Smooth muscle cell of the brain vasculature (primary cell): ENCODE measurements at regions not wholly inside any gene's neighbourhood (a gene's known extent, or its start where the extent isn't known, plus 50 kb on each side); places are given as distances from the start of the nearest gene placed in this dataset.

Source experiments
- DNase-seq: peaks from one replicate; pipeline ENCODE4 v3.0.0-alpha.2; 2012; ENCODE audit warnings: low read depth, low spot score

GRCh38 chr13:29999492-30000369, 149.3 kb upstream of the UBL3 start:
- no peak for DNase-seq

DNA sequence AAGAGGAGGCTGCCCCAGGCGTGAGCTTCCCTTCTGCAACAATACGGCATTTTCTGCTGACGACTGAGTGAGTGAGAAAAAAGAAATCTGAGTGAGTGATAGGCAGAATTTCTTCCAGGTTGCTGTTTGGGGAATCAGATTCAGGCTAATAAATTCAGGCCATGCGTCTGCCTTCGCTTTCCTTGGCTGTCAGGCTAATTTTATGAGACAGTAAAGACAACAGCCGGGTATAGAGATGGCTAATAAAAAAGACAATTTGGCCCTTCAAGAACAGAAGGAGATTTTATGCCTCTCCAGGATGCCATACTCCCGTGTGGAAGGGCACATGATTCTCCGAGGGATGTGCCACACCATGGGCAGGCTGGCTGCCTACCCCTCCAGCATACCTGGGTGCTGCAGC, 145.9 kb upstream of the UBL3 start:
- DNase-seq: no peak

DNA sequence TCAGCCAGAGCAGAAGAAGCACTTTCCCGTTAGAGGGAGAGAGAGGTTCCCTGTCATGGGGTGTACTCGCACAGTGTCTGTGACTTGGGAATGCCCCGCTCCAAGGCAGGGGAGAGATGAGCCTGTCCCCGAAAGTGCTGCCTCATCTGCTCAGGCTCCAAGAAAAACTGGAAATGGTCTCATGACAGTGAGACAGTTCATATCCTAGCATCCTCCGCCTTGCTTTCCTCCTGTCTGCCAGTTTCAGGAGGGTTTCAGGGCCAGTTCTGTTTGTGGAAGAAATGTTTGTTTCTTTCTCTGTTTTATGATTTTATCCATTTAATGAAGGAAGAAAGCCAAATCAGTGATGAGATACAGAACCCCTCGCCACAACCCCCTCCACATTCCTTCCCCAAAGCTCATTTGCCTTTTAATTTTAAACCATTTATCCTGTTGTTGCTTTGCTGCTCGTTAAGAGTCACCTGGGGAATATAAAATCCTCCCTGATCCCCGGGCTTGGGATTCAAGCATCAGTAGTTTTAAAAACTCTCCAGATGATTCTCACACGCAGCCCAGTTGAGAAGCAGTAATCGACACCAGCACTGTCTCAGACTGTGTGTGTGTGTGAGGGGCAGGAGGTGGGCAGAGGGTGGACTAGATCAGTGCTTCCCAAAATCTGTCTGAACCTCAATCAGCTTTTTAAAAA, 144.6 kb upstream of the UBL3 start:
- no peak for DNase-seq

- DNase-seq: peak; percentile 13
Measured at GRCh38 chr13:29993716-29994488, 143.5 kb upstream of the UBL3 start.

GRCh38 chr13:29993196-29993595, 142.8 kb upstream of the UBL3 start:
- DNase-seq: no peak

DNA sequence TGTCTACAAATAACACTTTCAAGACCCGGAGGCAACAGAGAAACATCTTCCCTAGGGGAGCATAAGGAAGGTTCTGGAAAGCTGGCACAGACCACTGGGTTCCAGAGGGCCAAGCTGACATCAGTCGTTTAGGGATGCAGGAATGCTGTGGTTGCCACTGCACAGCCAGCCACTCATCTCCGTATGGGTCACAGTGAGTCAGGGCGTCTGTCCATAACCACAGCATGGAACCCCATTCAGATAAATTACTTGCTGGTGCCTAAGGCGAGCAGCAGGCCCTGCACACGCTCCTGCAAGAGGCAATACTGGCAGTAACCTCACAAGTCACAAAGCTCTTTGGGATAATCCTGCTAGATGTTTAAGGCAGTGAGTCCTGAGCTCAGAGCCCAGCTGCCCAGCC, 140.9 kb upstream of the UBL3 start:
- peak; percentile 20 for DNase-seq

DNA sequence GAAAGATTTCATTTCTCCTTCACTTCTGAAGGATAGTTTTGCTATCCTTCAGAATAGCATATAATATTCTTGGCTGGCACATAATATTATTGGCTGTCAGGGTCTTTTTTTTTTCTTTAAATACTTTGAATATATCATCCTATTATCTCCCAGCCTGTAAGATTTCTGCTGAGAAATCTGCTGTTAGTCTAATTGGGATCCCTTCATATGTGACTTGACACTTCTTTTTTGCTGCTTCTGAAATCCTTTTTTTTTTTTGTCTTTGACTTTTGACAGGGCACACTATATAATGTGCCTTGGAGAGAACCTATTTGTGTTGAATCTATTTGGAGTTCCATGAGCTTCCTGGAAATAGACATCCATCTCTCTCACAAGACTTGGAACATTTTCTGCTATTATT, 136.9 kb upstream of the UBL3 start:
- DNase-seq: no peak

GRCh38 chr13:29980339-29980738, 129.9 kb upstream of the UBL3 start:
- no peak for DNase-seq

DNA sequence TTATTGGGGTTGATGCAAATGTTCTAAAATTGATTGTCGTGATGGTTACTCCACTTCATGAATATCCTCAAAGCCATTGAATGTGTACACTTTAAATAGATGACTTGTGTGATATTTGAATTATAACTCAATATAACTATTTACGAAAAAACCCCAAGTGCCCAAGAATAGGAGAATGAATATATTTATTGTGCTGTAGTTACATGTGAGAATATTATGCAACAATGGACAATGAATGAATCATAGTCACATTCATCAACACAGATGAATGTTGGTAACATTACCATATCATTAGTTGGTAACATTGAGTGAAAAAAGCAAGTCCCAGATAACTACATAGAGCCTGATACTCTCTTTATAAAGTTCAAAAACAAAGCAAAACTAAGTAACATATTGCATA, 127.8 kb upstream of the UBL3 start:
- DNase-seq: no peak

GRCh38 chr13:29977476-29978120, 127.2 kb upstream of the UBL3 start:
- no peak for DNase-seq

DNA sequence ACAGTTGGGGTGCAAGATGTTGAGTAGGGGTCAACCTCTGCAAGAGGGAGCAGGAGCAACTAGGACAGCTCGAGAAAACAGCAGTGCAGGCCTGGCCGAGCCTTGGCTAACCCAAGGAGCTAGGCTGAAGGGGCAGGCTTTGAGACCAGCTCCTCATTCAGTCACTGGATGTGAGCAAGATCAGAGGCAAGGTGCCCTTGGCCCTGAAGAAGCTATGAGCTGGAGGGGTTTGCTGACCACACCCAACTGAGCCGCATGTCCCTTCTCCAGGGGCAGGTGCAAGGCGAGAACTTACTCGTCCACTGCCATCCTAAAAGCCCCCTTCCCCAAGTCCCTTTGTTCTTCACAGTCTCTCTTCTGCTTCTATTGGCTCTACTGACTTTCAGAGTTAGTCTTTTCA, 126.1 kb upstream of the UBL3 start:
- DNase-seq: no peak

DNA sequence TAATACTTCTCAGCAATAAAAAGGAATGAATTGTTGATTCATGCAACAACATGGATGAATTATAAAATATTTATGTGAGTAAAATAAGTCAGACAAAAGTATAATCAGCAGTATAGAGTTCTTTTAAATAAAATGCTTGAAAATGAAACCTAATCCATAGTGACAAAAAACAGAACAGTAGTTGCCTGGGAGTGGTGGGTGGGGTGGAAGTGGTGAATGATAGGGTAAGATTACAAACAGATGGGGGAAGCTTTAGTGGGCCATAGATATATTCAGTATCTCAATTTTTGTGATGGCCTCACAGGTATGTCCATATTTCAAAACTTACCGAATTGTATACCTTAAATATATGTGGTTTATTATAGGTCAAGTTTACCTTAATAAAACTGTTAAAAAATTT, 124.9 kb upstream of the UBL3 start:
- DNase-seq: no peak

- no peak for DNase-seq
Measured at GRCh38 chr13:29969286-29969685, 118.9 kb upstream of the UBL3 start.

GRCh38 chr13:29964181-29964845, 113.9 kb upstream of the UBL3 start:
- no peak for DNase-seq

DNA sequence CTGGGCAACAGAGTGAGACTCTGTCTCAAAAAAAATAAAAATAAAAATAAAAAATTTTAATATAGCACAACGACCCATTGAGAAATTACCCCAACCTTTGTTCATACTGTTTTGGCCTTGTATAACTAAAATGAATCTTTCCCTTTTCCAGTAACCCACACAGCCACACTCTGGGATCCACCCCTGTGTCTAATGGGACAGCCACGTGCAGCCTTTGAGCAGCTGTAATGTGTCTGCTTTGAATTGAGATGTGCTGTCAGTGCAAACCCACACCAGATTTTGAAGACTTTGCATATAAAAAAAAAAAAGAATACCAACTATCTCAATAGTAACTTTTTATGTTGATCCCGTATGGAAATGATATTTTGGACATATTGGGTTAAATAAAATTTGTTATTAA, 112.7 kb upstream of the UBL3 start:
- no peak for DNase-seq

- no peak for DNase-seq
Measured at GRCh38 chr13:29961036-29961670, 110.7 kb upstream of the UBL3 start.

DNA sequence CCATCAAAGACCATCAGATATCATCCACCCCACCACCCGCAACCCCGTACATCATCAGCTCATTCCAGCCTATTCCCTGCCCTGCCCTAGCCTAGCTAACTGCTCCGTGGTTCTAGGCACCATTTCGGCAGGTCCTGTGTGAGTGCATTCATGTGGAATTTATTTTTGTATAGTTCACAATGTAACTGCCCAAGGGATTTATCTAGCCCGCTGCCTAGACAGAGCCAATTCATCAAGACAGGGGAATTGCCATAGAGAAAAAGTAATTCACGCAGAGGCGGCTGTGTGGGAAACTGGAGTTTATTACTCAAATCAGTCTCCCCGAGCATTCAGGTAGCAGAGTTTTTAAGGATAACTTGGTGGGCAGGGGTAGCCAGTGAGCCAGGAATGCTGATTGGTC, 109.2 kb upstream of the UBL3 start:
- no peak for DNase-seq

- DNase-seq: no peak
Measured at GRCh38 chr13:29959086-29959485, 108.7 kb upstream of the UBL3 start.

GRCh38 chr13:29958476-29958875, 108.1 kb upstream of the UBL3 start:
- no peak for DNase-seq

DNA sequence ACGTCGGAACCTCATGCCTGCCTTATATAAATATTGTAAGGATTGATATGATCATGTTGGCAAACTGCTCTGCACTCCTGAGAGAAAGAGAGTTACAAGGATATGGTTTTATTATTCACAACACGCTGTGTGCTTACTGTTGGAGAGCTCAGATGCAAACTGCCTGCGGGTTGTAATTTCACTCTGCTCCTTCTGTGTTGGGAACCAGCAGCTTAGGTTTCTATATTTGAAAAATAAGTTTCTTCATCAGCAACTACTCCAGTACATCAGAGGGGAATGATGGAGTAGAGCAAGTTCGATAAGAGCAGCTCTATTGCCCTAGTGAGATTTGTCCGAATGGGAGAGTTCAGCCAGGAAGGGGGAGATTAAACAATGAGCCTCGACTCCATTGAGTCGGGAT, 106.9 kb upstream of the UBL3 start:
- DNase-seq: no peak

DNA sequence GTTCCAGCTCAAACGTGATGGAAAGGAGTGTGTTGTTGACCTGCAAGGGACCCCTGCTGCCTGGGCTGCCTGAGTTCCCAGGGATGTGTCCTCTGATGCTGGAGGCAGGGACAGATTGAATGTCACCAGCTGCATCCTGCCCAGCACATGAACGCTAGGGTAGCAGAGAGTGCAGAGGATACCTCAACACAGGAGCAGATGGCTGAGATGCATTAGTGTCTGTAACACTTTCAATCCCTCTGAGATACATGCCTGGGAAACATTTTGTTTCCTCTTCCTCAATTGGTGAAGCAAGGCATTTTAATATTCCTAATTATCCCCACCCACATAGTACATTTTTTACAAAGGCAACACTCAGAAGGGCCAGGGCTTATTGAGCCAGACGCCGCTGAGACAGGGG, 106.4 kb upstream of the UBL3 start:
- DNase-seq: no peak
